ENCODE measurements at regions not wholly inside any gene's neighbourhood (a gene's known extent, or its start where the extent isn't known, plus 50 kb on each side); places are given as distances from the start of the nearest gene placed in this dataset.

DNA sequence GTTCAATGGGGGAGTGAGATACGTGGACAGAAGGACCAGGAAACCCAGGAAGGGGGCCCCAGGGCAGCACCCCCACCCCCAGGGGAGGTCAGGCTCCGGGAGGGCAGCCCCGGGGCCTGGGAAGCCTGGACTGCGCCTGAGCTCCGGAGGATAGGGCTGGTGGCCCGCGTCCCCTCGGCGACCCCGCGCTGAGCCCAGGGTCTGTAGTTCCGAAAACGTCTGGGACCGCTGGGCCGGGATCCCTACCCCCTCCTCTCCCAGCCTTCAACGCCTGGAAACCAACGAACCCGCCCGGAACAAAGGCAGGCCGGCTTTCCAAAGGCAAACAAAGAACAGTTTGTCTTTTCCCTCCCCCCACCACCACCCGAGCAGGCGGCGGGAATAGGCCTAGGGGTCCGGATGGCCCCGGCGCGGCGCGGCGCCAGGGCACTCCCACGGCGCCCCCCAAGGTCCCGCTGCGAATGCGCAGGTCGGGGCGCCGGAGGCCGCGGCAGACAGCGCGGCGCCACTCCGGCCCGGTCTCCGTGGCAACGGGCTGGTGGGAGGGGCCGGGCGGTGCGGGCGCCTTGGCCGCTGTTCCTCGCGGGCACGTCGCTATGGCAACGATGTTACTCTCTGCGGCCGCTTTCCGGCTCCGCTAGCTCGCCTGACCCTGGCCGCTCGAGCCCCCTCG is 58.5 kb downstream of the IGLL1 start (continued):
- TF ChIP-seq NR1H2 (CRISPR knock-in tag; IDR thresholded peaks at IDR 0.05) (no peak), MAFK (IDR thresholded peaks at IDR 0.05; ENCODE audit: low read length) (no peak), PURB (CRISPR knock-in tag; IDR thresholded peaks at IDR 0.05; ENCODE audit: low read depth) (no peak), UBTF (IDR thresholded peaks at IDR 0.05; ENCODE audit: borderline replicate concordance in 1 of 2, low read depth in 2 of 2, low read length in 2 of 2) (no peak), ZFX (CRISPR knock-in tag; IDR thresholded peaks at IDR 0.05) (peak; percentile 79), LARP7 (IDR thresholded peaks at IDR 0.05) (no peak), FIP1L1 (IDR thresholded peaks at IDR 0.05; ENCODE audit: low read depth, low read length, poor library complexity, severe bottlenecking) (no peak), ATF1 (CRISPR knock-in tag; IDR thresholded peaks at IDR 0.05) (no peak), ATF1 (tag; IDR thresholded peaks at IDR 0.05) (0 out of 2 replicates have a peak, but pooled peaks have one; percentile 20), KLF1 (tag; IDR thresholded peaks at IDR 0.05) (no peak), NBN (IDR thresholded peaks at IDR 0.05; ENCODE audit: low read depth) (no peak), ZNF717 (CRISPR knock-in tag; IDR thresholded peaks at IDR 0.05) (no peak), STAG1 (CRISPR knock-in tag; IDR thresholded peaks at IDR 0.05; ENCODE audit: borderline replicate concordance) (no peak), SRSF9 (IDR thresholded peaks at IDR 0.05; ENCODE audit: borderline replicate concordance, low read depth, low read length) (no peak), ZNF778 (CRISPR knock-in tag; IDR thresholded peaks at IDR 0.05) (no peak), ZNF592 (IDR thresholded peaks at IDR 0.05) (peak; percentile 44; the same call in 1 of the 2 replicates), TGIF2 (CRISPR knock-in tag; IDR thresholded peaks at IDR 0.05) (no peak)

Data from K562 (cell line).